ENCODE measurements at regions not wholly inside any gene's neighbourhood (a gene's known extent, or its start where the extent isn't known, plus 50 kb on each side); places are given as distances from the start of the nearest gene placed in this dataset.

- BruUV-seq (replicated peaks): no TSS peak
- Histone ChIP-seq H3K4me2 (ENCODE audit: low read length) (no peak overlapping the region), H3K27ac (ENCODE audit: low read length) (no peak overlapping the region), H3K4me1 (ENCODE audit: insufficient read depth, low read length) (no peaks in the 10 kb centered on the region), H3K4me3 (ENCODE audit: low read length) (no peak overlapping the region), H3K9me2 (replicated peaks; ENCODE audit: low read length) (no peaks in the 10 kb centered on the region), H3K27me3 (ENCODE audit: low read length) (peaks cover 29% of the 10 kb centered on the region), H3K9me3 (ENCODE audit: low read length) (no peaks in the 10 kb centered on the region), H3K79me2 (ENCODE audit: low read length) (no peaks in the 10 kb centered on the region), H3F3A (ENCODE audit: low read length, unreplicated experiment) (no peaks in the 10 kb centered on the region), H3K36me3 (ENCODE audit: low read depth, low read length) (no peaks in the 10 kb centered on the region), H4K20me1 (ENCODE audit: low read length) (no peaks in the 10 kb centered on the region), H3K9ac (ENCODE audit: low read length) (no peak overlapping the region), H2AFZ (ENCODE audit: low read length) (no peak overlapping the region)
- ChIA-PET CTCF (no interaction called here), POLR2A (ENCODE audit: unreplicated experiment) (no interaction called here)
- no peak for DNase-seq
- TF ChIP-seq EZH2phosphoT487 (IDR thresholded peaks at IDR 0.05; ENCODE audit: borderline replicate concordance, low read length) (no peak), CTCF (conservative IDR thresholded peaks at IDR 0.05; ENCODE audit: low read depth, low read length) (no peak), EZH2 (IDR thresholded peaks at IDR 0.05; ENCODE audit: low read length, unreplicated experiment) (no peak)
- ATAC-seq: no peak
- intact Hi-C loops (cut with micrococcal nuclease): no loop called here
Measured at GRCh38 chr2:57570961-57571360, 475.6 kb upstream of the VRK2 start.

- no peak for ATAC-seq
- ChIA-PET POLR2A (ENCODE audit: unreplicated experiment) (no interaction called here), CTCF (no interaction called here)
- TF ChIP-seq CTCF (conservative IDR thresholded peaks at IDR 0.05; ENCODE audit: low read depth, low read length) (no peak), EZH2 (IDR thresholded peaks at IDR 0.05; ENCODE audit: low read length, unreplicated experiment) (no peak), EZH2phosphoT487 (IDR thresholded peaks at IDR 0.05; ENCODE audit: borderline replicate concordance, low read length) (no peak)
- H3K36me3 ChIP-seq (ENCODE audit: low read depth, low read length): no peaks in the 10 kb centered on the region
- no peak overlapping the region for H3K27ac ChIP-seq (ENCODE audit: low read length)
- DNase-seq: no peak
- H3K4me3 ChIP-seq (ENCODE audit: low read length): no peak overlapping the region
- H2AFZ ChIP-seq (ENCODE audit: low read length): no peak overlapping the region
- no peaks in the 10 kb centered on the region for H3K9me3 ChIP-seq (ENCODE audit: low read length)
- H3K79me2 ChIP-seq (ENCODE audit: low read length): no peaks in the 10 kb centered on the region
- intact Hi-C loops (cut with micrococcal nuclease): no loop called here
- H3K4me1 ChIP-seq (ENCODE audit: insufficient read depth, low read length): no peaks in the 10 kb centered on the region
- BruUV-seq (replicated peaks): no TSS peak
- H3F3A ChIP-seq (ENCODE audit: low read length, unreplicated experiment): no peaks in the 10 kb centered on the region
- H3K27me3 ChIP-seq (ENCODE audit: low read length): peaks cover 38% of the 10 kb centered on the region
- no peak overlapping the region for H3K9ac ChIP-seq (ENCODE audit: low read length)
- H3K4me2 ChIP-seq (ENCODE audit: low read length): no peak overlapping the region
- no peaks in the 10 kb centered on the region for H3K9me2 ChIP-seq (replicated peaks; ENCODE audit: low read length)
- no peaks in the 10 kb centered on the region for H4K20me1 ChIP-seq (ENCODE audit: low read length)
Measured at GRCh38 chr2:57575700-57576268, 470.8 kb upstream of the VRK2 start.

- Histone ChIP-seq H3K4me2 (ENCODE audit: low read length) (no peak overlapping the region), H3K79me2 (ENCODE audit: low read length) (no peaks in the 10 kb centered on the region), H2AFZ (ENCODE audit: low read length) (no peak overlapping the region), H3F3A (ENCODE audit: low read length, unreplicated experiment) (no peaks in the 10 kb centered on the region), H4K20me1 (ENCODE audit: low read length) (no peaks in the 10 kb centered on the region), H3K27ac (ENCODE audit: low read length) (no peak overlapping the region), H3K4me1 (ENCODE audit: insufficient read depth, low read length) (no peaks in the 10 kb centered on the region), H3K9me3 (ENCODE audit: low read length) (no peaks in the 10 kb centered on the region), H3K4me3 (ENCODE audit: low read length) (no peak overlapping the region), H3K27me3 (ENCODE audit: low read length) (peaks cover 39% of the 10 kb centered on the region), H3K9ac (ENCODE audit: low read length) (no peak overlapping the region), H3K9me2 (replicated peaks; ENCODE audit: low read length) (no peaks in the 10 kb centered on the region), H3K36me3 (ENCODE audit: low read depth, low read length) (no peaks in the 10 kb centered on the region)
- TF ChIP-seq CTCF (conservative IDR thresholded peaks at IDR 0.05; ENCODE audit: low read depth, low read length) (no peak), EZH2 (IDR thresholded peaks at IDR 0.05; ENCODE audit: low read length, unreplicated experiment) (no peak), EZH2phosphoT487 (IDR thresholded peaks at IDR 0.05; ENCODE audit: borderline replicate concordance, low read length) (no peak)
- POLR2A ChIA-PET (ENCODE audit: unreplicated experiment): no interaction called here
- CTCF ChIA-PET: no interaction called here
- no TSS peak for BruUV-seq (replicated peaks)
- DNase-seq (no peak), ATAC-seq (no peak)
- intact Hi-C loops (cut with micrococcal nuclease): no loop called here
Measured at GRCh38 chr2:57576983-57577382, 469.6 kb upstream of the VRK2 start.
